Mesendoderm (in vitro differentiated cells): ENCODE measurements at regions not wholly inside any gene's neighbourhood (a gene's known extent, or its start where the extent isn't known, plus 50 kb on each side); places are given as distances from the start of the nearest gene placed in this dataset.

Experiments
- DNase-seq: peaks from one replicate; pipeline ENCODE4 v3.0.0; 2013
- H2AK5ac ChIP-seq: 2 replicates; pipeline ENCODE4 v1.6.1; 2013; ENCODE audit warnings: low read length, inconsistent platforms
- H2BK120ac ChIP-seq: 2 replicates; pipeline ENCODE4 v1.6.1; 2013; ENCODE audit warnings: low read depth, mild to moderate bottlenecking, low read length, moderate library complexity, mixed read lengths
- H2BK15ac ChIP-seq: replicated peaks from 2 replicates; pipeline ENCODE4 v1.6.1; 2013; ENCODE audit warnings: low read depth, mild to moderate bottlenecking, moderate library complexity
- H2BK5ac ChIP-seq: 2 replicates; pipeline ENCODE4 v1.6.1; 2013; ENCODE audit warnings: low read length, inconsistent platforms
- H3K18ac ChIP-seq: 2 replicates; pipeline ENCODE4 v1.6.1; 2013; ENCODE audit warnings: mild to moderate bottlenecking, low read length, mixed read lengths
- H3K23ac ChIP-seq: one replicate; pipeline ENCODE4 v1.6.1; 2013; ENCODE audit warnings: low read length
- H3K27ac ChIP-seq: 2 replicates; pipeline ENCODE4 v1.5.1; 2013; ENCODE audit warnings: low read depth, mild to moderate bottlenecking, inconsistent platforms, low read length, moderate library complexity
- H3K27me3 ChIP-seq: 2 replicates; pipeline ENCODE4 v1.6.1; 2013; ENCODE audit warnings: low read length, control low read depth, mild to moderate bottlenecking, inconsistent platforms; ENCODE audit not compliant: insufficient read depth, poor library complexity
- H3K36me3 ChIP-seq: 2 replicates; pipeline ENCODE4 v1.6.1; 2013; ENCODE audit warnings: low read length, inconsistent platforms; ENCODE audit not compliant: control insufficient read depth, insufficient read depth
- H3K4ac ChIP-seq: one replicate; pipeline ENCODE4 v1.6.1; 2013; ENCODE audit warnings: low read depth, mild to moderate bottlenecking, low read length, moderate library complexity
- H3K4me1 ChIP-seq: 2 replicates; pipeline ENCODE4 v1.6.1; 2013; ENCODE audit warnings: low read depth, low read length, inconsistent platforms; ENCODE audit not compliant: control insufficient read depth
- H3K4me2 ChIP-seq: 2 replicates; pipeline ENCODE4 v1.6.1; 2013; ENCODE audit warnings: low read length
- H3K4me3 ChIP-seq: 2 replicates; pipeline ENCODE4 v1.5.1; 2013; ENCODE audit warnings: mild to moderate bottlenecking, low read length
- H3K56ac ChIP-seq: one replicate; pipeline ENCODE4 v1.6.1; 2013; ENCODE audit warnings: low read length
- H3K79me1 ChIP-seq: 2 replicates; pipeline ENCODE4 v1.6.1; 2013; ENCODE audit warnings: low read length, inconsistent platforms
- H3K79me2 ChIP-seq: 2 replicates; pipeline ENCODE4 v1.6.1; 2013; ENCODE audit warnings: mild to moderate bottlenecking, low read length; ENCODE audit not compliant: control insufficient read depth, insufficient read depth
- H3K9ac ChIP-seq: 2 replicates; pipeline ENCODE4 v1.6.1; 2013; ENCODE audit warnings: low read length, inconsistent platforms
- H4K5ac ChIP-seq: one replicate; pipeline ENCODE4 v1.6.1; 2013; ENCODE audit warnings: low read length
- H4K8ac ChIP-seq: one replicate; pipeline ENCODE4 v1.6.1; 2013; ENCODE audit warnings: low read depth, mild to moderate bottlenecking, control low read depth, low read length, moderate library complexity
- WGBS: extraction: QIAGEN DNeasy Blood & Tissue Kit; methylation state at CpG from one replicate; pipeline ENCODE4 v1.1.7; 2013; ENCODE audit warnings: low lambda C conversion rate, missing lambda C conversion rate; ENCODE audit not compliant: insufficient coverage; ENCODE audit errors: extremely low coverage; 5-methylcytosine and 5-hydroxymethylcytosine counted together

- H3K56ac ChIP-seq = no peak overlapping the region
- no peak overlapping the region for H2BK15ac ChIP-seq
- no peak for DNase-seq
- H3K4ac ChIP-seq = no peak overlapping the region
- no peak overlapping the region for H4K8ac ChIP-seq
- WGBS = no CpG with 5 or more reads among the region's 1 CpG
- H2BK5ac ChIP-seq = no peak overlapping the region
- H3K23ac ChIP-seq = no peak overlapping the region
- H3K79me1 ChIP-seq = no peaks in the 10 kb centered on the region
- no peaks in the 10 kb centered on the region for H3K36me3 ChIP-seq
- no peaks in the 10 kb centered on the region for H3K27me3 ChIP-seq
- no peak overlapping the region for H3K4me3 ChIP-seq
- no peaks in the 10 kb centered on the region for H3K79me2 ChIP-seq
- H3K4me2 ChIP-seq = no peak overlapping the region
- no peak overlapping the region for H2AK5ac ChIP-seq
- H3K4me1 ChIP-seq = no peaks in the 10 kb centered on the region
- H3K9ac ChIP-seq = no peak overlapping the region
- H3K27ac ChIP-seq = no peak overlapping the region
- H2BK120ac ChIP-seq = no peak overlapping the region
- H4K5ac ChIP-seq = no peak overlapping the region
- no peak overlapping the region for H3K18ac ChIP-seq
Observed at GRCh38 chr1:239067058-239067457, 319.3 kb upstream of the CHRM3 start.

- no peak overlapping the region for H3K27ac ChIP-seq
- no peak overlapping the region for H2BK15ac ChIP-seq
- no peak overlapping the region for H2BK120ac ChIP-seq
- no peaks in the 10 kb centered on the region for H3K36me3 ChIP-seq
- no peak overlapping the region for H3K56ac ChIP-seq
- H3K4me3 ChIP-seq = no peak overlapping the region
- H3K18ac ChIP-seq = no peak overlapping the region
- no CpG with 5 or more reads among the region's 7 CpGs for WGBS
- no peak overlapping the region for H4K5ac ChIP-seq
- no peak overlapping the region for H3K4ac ChIP-seq
- no peaks in the 10 kb centered on the region for H3K27me3 ChIP-seq
- no peak overlapping the region for H2AK5ac ChIP-seq
- no peak overlapping the region for H3K23ac ChIP-seq
- peak; percentile 22 for DNase-seq
- no peaks in the 10 kb centered on the region for H3K79me1 ChIP-seq
- H2BK5ac ChIP-seq = no peak overlapping the region
- H3K9ac ChIP-seq = no peak overlapping the region
- no peaks in the 10 kb centered on the region for H3K4me1 ChIP-seq
- H4K8ac ChIP-seq = no peak overlapping the region
- no peaks in the 10 kb centered on the region for H3K79me2 ChIP-seq
- H3K4me2 ChIP-seq = no peak overlapping the region
Observed at GRCh38 chr1:239061770-239062169, 324.6 kb upstream of the CHRM3 start.

GRCh38 chr1:239058190-239058589 lies 328.2 kb upstream of the CHRM3 start:
- Histone ChIP-seq H2AK5ac (no peak overlapping the region), H2BK15ac (no peak overlapping the region), H3K4me1 (no peaks in the 10 kb centered on the region), H2BK5ac (peak overlapping the region; percentile 17), H3K4me2 (no peak overlapping the region), H3K4ac (no peak overlapping the region), H3K56ac (no peak overlapping the region), H3K4me3 (no peak overlapping the region), H3K79me2 (no peaks in the 10 kb centered on the region), H3K18ac (no peak overlapping the region), H2BK120ac (no peak overlapping the region), H3K27ac (no peak overlapping the region), H3K79me1 (no peaks in the 10 kb centered on the region), H4K5ac (no peak overlapping the region), H4K8ac (no peak overlapping the region), H3K23ac (no peak overlapping the region), H3K27me3 (no peaks in the 10 kb centered on the region), H3K36me3 (no peaks in the 10 kb centered on the region), H3K9ac (no peak overlapping the region)
- no CpG with 5 or more reads among the region's 6 CpGs for whole genome bisulfite sequencing
- DNase-seq = no peak

GRCh38 chr1:239056940-239057339 lies 329.4 kb upstream of the CHRM3 start:
- Histone ChIP-seq H3K27me3 (no peaks in the 10 kb centered on the region), H3K56ac (no peak overlapping the region), H2BK15ac (no peak overlapping the region), H4K8ac (no peak overlapping the region), H2BK5ac (no peak overlapping the region), H3K27ac (peak overlapping the region; percentile 65), H3K9ac (no peak overlapping the region), H3K4ac (no peak overlapping the region), H3K4me3 (no peak overlapping the region), H4K5ac (no peak overlapping the region), H3K23ac (no peak overlapping the region), H2BK120ac (no peak overlapping the region), H2AK5ac (no peak overlapping the region), H3K36me3 (no peaks in the 10 kb centered on the region), H3K79me2 (no peaks in the 10 kb centered on the region), H3K4me1 (no peaks in the 10 kb centered on the region), H3K79me1 (no peaks in the 10 kb centered on the region), H3K18ac (no peak overlapping the region), H3K4me2 (no peak overlapping the region)
- no CpG with 5 or more reads among the region's 3 CpGs for WGBS
- peak; percentile 86 for DNase-seq

GRCh38 chr1:239053279-239053678 lies 333.1 kb upstream of the CHRM3 start:
- no peaks in the 10 kb centered on the region for H3K27me3 ChIP-seq
- no peak overlapping the region for H3K27ac ChIP-seq
- H3K18ac ChIP-seq = no peak overlapping the region
- H3K4me3 ChIP-seq = no peak overlapping the region
- no peak overlapping the region for H4K8ac ChIP-seq
- H3K4me1 ChIP-seq = no peaks in the 10 kb centered on the region
- no peak overlapping the region for H3K56ac ChIP-seq
- no peak overlapping the region for H3K23ac ChIP-seq
- H2BK15ac ChIP-seq = no peak overlapping the region
- no peak overlapping the region for H3K4me2 ChIP-seq
- no CpG with 5 or more reads among the region's 3 CpGs for WGBS
- H4K5ac ChIP-seq = no peak overlapping the region
- no peak overlapping the region for H2AK5ac ChIP-seq
- no peak overlapping the region for H2BK5ac ChIP-seq
- H3K36me3 ChIP-seq = no peaks in the 10 kb centered on the region
- no peak overlapping the region for H2BK120ac ChIP-seq
- peak; percentile 87 for DNase-seq
- H3K4ac ChIP-seq = no peak overlapping the region
- no peaks in the 10 kb centered on the region for H3K79me1 ChIP-seq
- H3K9ac ChIP-seq = no peak overlapping the region
- H3K79me2 ChIP-seq = no peaks in the 10 kb centered on the region

- no peaks in the 10 kb centered on the region for H3K36me3 ChIP-seq
Observed at GRCh38 chr1:239049571-239049970, 336.8 kb upstream of the CHRM3 start.

More at GRCh38 chr1:239049571-239049970, 336.8 kb upstream of the CHRM3 start:
- Histone ChIP-seq H2BK5ac (no peak overlapping the region), H3K18ac (no peak overlapping the region), H4K8ac (no peak overlapping the region), H4K5ac (no peak overlapping the region), H3K4me3 (no peak overlapping the region), H2AK5ac (no peak overlapping the region), H3K23ac (no peak overlapping the region), H2BK15ac (no peak overlapping the region), H3K4me1 (no peaks in the 10 kb centered on the region), H2BK120ac (no peak overlapping the region), H3K9ac (no peak overlapping the region), H3K27ac (no peak overlapping the region), H3K27me3 (no peaks in the 10 kb centered on the region), H3K79me1 (no peaks in the 10 kb centered on the region), H3K56ac (no peak overlapping the region), H3K4ac (no peak overlapping the region), H3K79me2 (no peaks in the 10 kb centered on the region), H3K4me2 (no peak overlapping the region)
- no peak for DNase-seq
